Transverse colon (tissue), 4 donors: ENCODE measurements at regions not wholly inside any gene's neighbourhood (a gene's known extent, or its start where the extent isn't known, plus 50 kb on each side); places are given as distances from the start of the nearest gene placed in this dataset.
"Not testable (repeated sequence)": the region's sequence is repeated elsewhere in the genome, so short reads cannot be mapped to it uniquely, and the experiment has no call there.

Experiments used
- DNase-seq: peaks from one replicate; pipeline ENCODE4 v3.0.0-alpha.2; 2019
- H3K27ac ChIP-seq, 4 donors: fragments of 200-600 bp; sonication (generic); 2 replicates each; pipeline ENCODE4 v1.5.1; 2016 to 2018; ENCODE audit warnings: inconsistent platforms in 4 of 4
- H3K27me3 ChIP-seq: fragments of 200-600 bp; sonication (generic); 2 replicates; pipeline ENCODE4 v1.5.1; 2017; ENCODE audit warnings: inconsistent platforms
- H3K36me3 ChIP-seq, 4 donors: fragments of 200-600 bp; sonication (generic); 2 replicates each; pipeline ENCODE4 v1.5.1; 2017 to 2019; ENCODE audit warnings: inconsistent platforms in 4 of 4
- H3K4me1 ChIP-seq, 4 donors: fragments of 200-600 bp; sonication (generic); 2 replicates each; pipeline ENCODE4 v1.5.1; 2017 to 2020; ENCODE audit warnings: inconsistent platforms in 4 of 4
- H3K4me3 ChIP-seq, 4 donors: fragments of 200-600 bp; sonication (generic); 1 replicate in 1 of 4; 2 replicates in 3 of 4; pipeline versions ENCODE4 v1.5.1 to v1.6.1; 2017 to 2019; ENCODE audit warnings: inconsistent platforms in 4 of 4
- H3K9me3 ChIP-seq, 2 donors: fragments of 200-600 bp; sonication (generic); 2 replicates each; pipeline ENCODE4 v1.5.1; 2017 to 2019; ENCODE audit warnings: inconsistent platforms in 2 of 2
- EP300 ChIP-seq: sonication (generic); formaldehyde crosslinking; IDR thresholded peaks from one replicate; pipeline ENCODE4 v1.6.1; 2017; ENCODE audit warnings: antibody characterized with exemption, low read depth
- POLR2A ChIP-seq: fragments of 450-650 bp; IDR thresholded peaks from one replicate; pipeline ENCODE4 v1.6.1; 2016; ENCODE audit warnings: antibody characterized with exemption, mild to moderate bottlenecking, moderate library complexity
- POLR2AphosphoS5 ChIP-seq, 3 donors: sonication (generic); formaldehyde crosslinking; IDR thresholded peaks; one replicate each; pipeline ENCODE4 v1.6.1; 2016; ENCODE audit warnings: antibody characterized with exemption in 3 of 3
- WGBS, 2 donors: methylation state at CpG; one replicate each; pipeline ENCODE4 v1.1.5; 2018; ENCODE audit warnings: low coverage in 1 of 2; 5-methylcytosine and 5-hydroxymethylcytosine counted together
- in situ Hi-C, 4 donors: fragments of 200-750 bp; cut with MboI; loops; one replicate each; pipeline versions ENCODE4 v1.15.0 to v1.15.1; 2017; ENCODE audit warnings: low sequenced_read_pairs in 3 of 4, low pct_ligation_motif_present in 1 of 4, low pct_unique_long_range_greater_than_20kb in 1 of 4
- intact Hi-C: fragments of 100-400 bp; cut with DNase I; formaldehyde crosslinking; loops from one replicate; pipeline ENCODE4 v1.15.1; 2023; ENCODE audit warnings: low total_unique reads
- TF ChIP-seq, protein P1 (sequence below), 5 experiments: fragments of 200-600 bp in 3 of 5; fragments of 450-650 bp in 2 of 5; sonication (generic) in 3 of 5; IDR thresholded peaks; 1 replicate in 2 of 5; 2 replicates in 3 of 5; pipeline ENCODE4 v1.5.1; 2016 to 2017; ENCODE audit warnings: antibody characterized with exemption in 5 of 5, inconsistent platforms in 3 of 5, mild to moderate bottlenecking in 2 of 5, moderate library complexity in 1 of 5

DNA sequence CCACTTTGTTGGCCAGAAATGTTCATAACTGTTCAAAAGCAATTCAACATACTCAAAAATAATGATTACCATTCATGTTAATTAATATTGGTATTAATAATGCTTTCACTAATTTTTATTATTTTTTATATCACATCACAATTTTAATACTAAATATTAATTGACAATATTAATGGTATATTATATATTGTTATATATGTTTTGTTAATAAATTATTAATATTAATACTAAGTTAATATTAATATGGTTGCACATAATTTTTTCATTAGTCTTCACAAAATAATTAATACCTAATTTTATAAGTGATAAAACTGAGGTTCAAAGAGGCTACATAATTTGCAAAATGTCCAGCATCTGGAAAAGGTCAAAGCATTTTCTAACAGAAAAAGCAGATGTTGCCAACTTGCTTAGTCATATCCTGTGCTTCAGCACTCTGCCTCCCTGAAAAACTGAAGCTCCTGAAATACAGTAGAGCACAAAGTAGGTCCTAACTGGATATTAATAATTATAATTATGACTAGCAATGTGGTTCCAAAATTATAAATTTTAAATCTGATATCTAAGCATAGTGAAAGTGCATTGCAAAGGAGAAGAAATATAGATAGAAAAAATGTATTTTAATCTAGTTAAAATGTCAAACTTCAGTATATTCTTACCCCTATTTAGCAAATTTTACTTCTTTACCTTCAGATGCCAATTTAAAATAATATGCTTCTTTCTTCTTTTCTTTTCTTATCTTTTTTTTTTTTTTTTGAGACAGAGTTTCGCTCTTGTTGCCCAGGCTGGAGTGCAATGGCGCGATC, 123.2 kb upstream of the TNFSF4 start:
- intact Hi-C loops, result no loop called here
- DNase-seq, result no peak

DNA sequence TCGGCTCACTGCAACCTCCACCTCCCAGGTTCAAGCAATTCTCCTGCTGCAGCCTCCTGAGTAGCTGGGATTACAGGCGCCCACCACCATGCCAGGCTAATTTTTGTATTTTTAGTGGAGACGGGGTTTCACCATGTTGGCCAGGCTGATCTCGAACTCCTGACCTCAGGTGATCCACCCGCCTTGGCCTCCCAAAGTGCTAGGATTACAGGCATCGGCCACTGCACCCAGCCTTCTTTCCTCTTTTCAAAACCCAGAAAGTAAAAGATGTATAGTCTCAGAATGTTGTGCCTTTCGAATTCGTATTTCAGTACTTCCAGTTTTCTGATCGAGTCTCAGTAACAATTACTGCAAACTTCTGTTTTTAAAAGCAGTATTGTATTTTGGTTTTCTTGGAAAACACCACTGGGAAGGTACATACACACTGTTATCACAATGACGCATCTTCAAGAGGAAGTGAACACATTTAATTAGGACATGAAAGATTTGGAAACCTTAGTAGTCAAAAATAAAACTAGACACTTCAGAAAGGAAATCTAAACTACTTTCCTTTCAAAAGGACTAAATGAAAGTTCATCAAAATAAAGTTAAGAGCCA, 123.9 kb upstream of the TNFSF4 start:
- H3K4me3 ChIP-seq, in situ Hi-C loops, H3K36me3 ChIP-seq, H3K27me3 ChIP-seq, intact Hi-C loops, H3K9me3 ChIP-seq, DNase-seq: not testable (repeated sequence)
- H3K27ac ChIP-seq, result peak overlapping the region in 3 of 4 donors; percentile 39 to 47 (median 46)
- H3K4me1 ChIP-seq, result peaks cover 0 to 14% (median 0%) of the 10 kb centered on the region in 4 donors
- 70 to 71% methylated on average over 9 to 10 of the region's 10 CpGs for WGBS, 2 donors

More for the DNA sequence above, 123.2 kb upstream of the TNFSF4 start:
- Histone ChIP-seq H3K4me3 (no peak overlapping the region), H3K36me3 (no peaks in the 10 kb centered on the region), H3K27ac (peak overlapping the region in 2 of 4 donors; percentile 39 to 46), H3K9me3 (no peaks in the 10 kb centered on the region), H3K27me3 (no peaks in the 10 kb centered on the region), H3K4me1 (peaks cover 0 to 14% (median 0%) of the 10 kb centered on the region in 4 donors)
- 98 to 100% methylated on average over 3 of the region's 3 CpGs for WGBS, 2 donors
- in situ Hi-C loops, result no loop called here
- TF ChIP-seq, protein P1, sequence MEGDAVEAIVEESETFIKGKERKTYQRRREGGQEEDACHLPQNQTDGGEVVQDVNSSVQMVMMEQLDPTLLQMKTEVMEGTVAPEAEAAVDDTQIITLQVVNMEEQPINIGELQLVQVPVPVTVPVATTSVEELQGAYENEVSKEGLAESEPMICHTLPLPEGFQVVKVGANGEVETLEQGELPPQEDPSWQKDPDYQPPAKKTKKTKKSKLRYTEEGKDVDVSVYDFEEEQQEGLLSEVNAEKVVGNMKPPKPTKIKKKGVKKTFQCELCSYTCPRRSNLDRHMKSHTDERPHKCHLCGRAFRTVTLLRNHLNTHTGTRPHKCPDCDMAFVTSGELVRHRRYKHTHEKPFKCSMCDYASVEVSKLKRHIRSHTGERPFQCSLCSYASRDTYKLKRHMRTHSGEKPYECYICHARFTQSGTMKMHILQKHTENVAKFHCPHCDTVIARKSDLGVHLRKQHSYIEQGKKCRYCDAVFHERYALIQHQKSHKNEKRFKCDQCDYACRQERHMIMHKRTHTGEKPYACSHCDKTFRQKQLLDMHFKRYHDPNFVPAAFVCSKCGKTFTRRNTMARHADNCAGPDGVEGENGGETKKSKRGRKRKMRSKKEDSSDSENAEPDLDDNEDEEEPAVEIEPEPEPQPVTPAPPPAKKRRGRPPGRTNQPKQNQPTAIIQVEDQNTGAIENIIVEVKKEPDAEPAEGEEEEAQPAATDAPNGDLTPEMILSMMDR (IDR thresholded peaks at IDR 0.05), result no peak
- TF ChIP-seq POLR2A (no peak), EP300 (no peak), POLR2AphosphoS5 (IDR thresholded peaks at IDR 0.05) (no peak)

DNA sequence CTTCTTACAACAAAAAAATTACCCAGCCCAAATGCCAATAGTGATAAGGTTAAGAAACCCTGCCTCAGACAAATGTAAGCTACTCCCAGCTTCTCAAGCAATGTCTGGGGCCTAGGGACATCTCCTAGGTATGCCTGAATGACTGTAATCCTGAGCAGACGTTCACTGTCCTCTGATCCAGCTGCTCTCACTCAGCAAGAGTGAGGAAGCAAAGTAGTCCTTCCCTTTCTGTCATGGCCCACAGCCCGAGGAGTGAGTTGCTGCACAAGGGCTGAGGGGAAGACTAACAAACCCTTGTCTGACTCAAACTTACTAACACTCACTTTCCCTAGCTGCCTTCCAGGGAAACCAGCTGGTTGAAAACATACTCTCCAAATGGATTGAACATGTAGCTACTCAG, 124.9 kb upstream of the TNFSF4 start:
- in situ Hi-C loops (no loop called here), intact Hi-C loops (no loop called here)
- Histone ChIP-seq H3K27me3 (no peaks in the 10 kb centered on the region), H3K4me1 (peaks cover 0 to 14% (median 0%) of the 10 kb centered on the region in 4 donors), H3K4me3 (no peak overlapping the region), H3K36me3 (no peaks in the 10 kb centered on the region), H3K9me3 (no peaks in the 10 kb centered on the region), H3K27ac (peak overlapping the region; percentile 28 to 47 (median 40))
- WGBS, 2 donors, result 48% methylated on average over 2 of the region's 2 CpGs; no CpG with 5 or more reads in 1 of the 2 donors
- DNase-seq, result no peak
- no peak for TF ChIP-seq POLR2AphosphoS5 (IDR thresholded peaks at IDR 0.05)

DNA sequence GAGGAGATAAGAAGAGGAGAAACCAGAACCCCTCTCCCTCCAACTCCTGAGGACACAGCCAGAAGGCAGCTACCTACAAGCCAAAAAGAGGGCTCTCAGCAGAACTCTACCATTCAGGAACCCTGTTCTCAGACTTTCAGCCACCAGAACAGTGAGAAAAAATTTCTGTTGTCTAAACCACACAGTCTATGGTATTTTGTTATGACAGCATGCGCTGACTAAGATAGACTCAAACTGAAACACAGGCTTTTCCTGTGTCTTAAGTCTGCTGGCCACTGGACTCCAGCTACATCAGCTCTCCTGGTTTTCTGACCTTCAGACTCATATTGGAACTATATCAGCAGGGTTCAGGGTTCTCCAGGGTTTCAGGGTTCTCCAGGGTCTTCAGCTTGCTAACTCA, 126.5 kb upstream of the TNFSF4 start:
- WGBS, 2 donors, result 82 to 100% methylated on average over 1 of the region's 1 CpG
- DNase-seq, result no peak
- peaks cover 0 to 14% (median 0%) of the 10 kb centered on the region in 4 donors for H3K4me1 ChIP-seq
- H3K36me3 ChIP-seq, result no peaks in the 10 kb centered on the region
- in situ Hi-C loops (no loop called here), intact Hi-C loops (no loop called here)
- TF ChIP-seq POLR2A (no peak), POLR2AphosphoS5 (IDR thresholded peaks at IDR 0.05) (no peak), EP300 (no peak)
- TF ChIP-seq, protein P1 (IDR thresholded peaks at IDR 0.05), result no peak
- H3K4me3 ChIP-seq, result no peak overlapping the region
- H3K27ac ChIP-seq, result no peak overlapping the region
- H3K9me3 ChIP-seq, result no peaks in the 10 kb centered on the region
- no peaks in the 10 kb centered on the region for H3K27me3 ChIP-seq

DNA sequence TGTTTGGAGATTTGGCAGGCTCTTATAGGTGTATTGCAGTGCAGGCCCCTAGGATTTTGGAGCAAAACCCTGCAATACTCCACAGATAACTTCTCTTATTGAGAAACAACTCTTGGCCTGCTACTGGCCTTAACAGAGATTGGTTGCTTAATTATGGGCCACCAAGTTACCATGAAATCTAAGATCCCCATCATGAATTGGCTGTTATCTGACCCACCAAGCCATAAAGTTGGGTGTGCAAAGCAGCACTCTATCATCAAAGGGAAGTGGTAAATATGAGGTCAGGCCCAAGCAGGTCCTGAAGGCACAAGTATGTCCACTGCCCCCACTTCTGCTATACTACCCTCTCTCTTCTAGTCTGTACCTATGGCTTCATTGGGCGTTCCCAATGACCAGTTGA, 130.0 kb upstream of the TNFSF4 start:
- WGBS, 2 donors, result 45% methylated on average over 1 of the region's 1 CpG; no CpG with 5 or more reads in 1 of the 2 donors
- H3K4me1 ChIP-seq, result peaks cover 0 to 4% (median 1%) of the 10 kb centered on the region in 4 donors
- H3K27me3 ChIP-seq, result no peaks in the 10 kb centered on the region
- in situ Hi-C loops, result no loop called here
- intact Hi-C loops, result no loop called here
- TF ChIP-seq, protein P1 (IDR thresholded peaks at IDR 0.05), result no peak
- TF ChIP-seq EP300, result no peak
- no peak for TF ChIP-seq POLR2A
- no peak for TF ChIP-seq POLR2AphosphoS5 (IDR thresholded peaks at IDR 0.05)
- no peaks in the 10 kb centered on the region for H3K36me3 ChIP-seq
- no peak overlapping the region for H3K27ac ChIP-seq
- no peak for DNase-seq
- no peaks in the 10 kb centered on the region for H3K9me3 ChIP-seq
- H3K4me3 ChIP-seq, result no peak overlapping the region
